Endothelial cell of umbilical vein (primary cell): ENCODE measurements at regions not wholly inside any gene's neighbourhood (a gene's known extent, or its start where the extent isn't known, plus 50 kb on each side); places are given as distances from the start of the nearest gene placed in this dataset.

Source experiments
- BruUV-seq: library from RNA; stranded (reverse); fragments of 400-500 nt; replicated peaks from 2 replicates; lab custom pipeline; 2021; lab: Mats Ljungman, UMichigan
- CTCF ChIA-PET: fragments of 300-600, 350-600 bp; sonication (Branson Sonifier 250); formaldehyde crosslinking; loops from one replicate; lab custom pipeline; 2021; ENCODE audit warnings: antibody characterized with exemption, inconsistent platforms; lab: Charles Lee
- POLR2A ChIA-PET: fragments of 300-600, 350-600 bp; sonication (Branson Sonifier 250); formaldehyde crosslinking; loops from one replicate; lab custom pipeline; 2021; ENCODE audit warnings: antibody characterized with exemption, inconsistent platforms; lab: Charles Lee
- DNase-seq: peaks from one replicate; pipeline ENCODE4 v3.0.0-alpha.2; 2011; ENCODE audit warnings: low read depth, low spot score
- FAIRE-seq: peaks from 2 replicates; lab custom pipeline; 2011; peaks lifted over from hg19 to GRCh38; lab: Jason Lieb, UNC
- H2AFZ ChIP-seq: 2 replicates; pipeline ENCODE4 v1.6.0; 2012; ENCODE audit warnings: low read depth, low read length, control low read depth, inconsistent platforms
- H3K27ac ChIP-seq: 2 replicates; pipeline ENCODE4 v1.5.1; 2011; ENCODE audit warnings: low read depth, mild to moderate bottlenecking, control low read depth, low read length, moderate library complexity; ENCODE audit not compliant: insufficient read depth
- H3K27me3 ChIP-seq, 2 experiments: 2 replicates each; pipeline versions ENCODE4 v1.6.0 to v1.6.1; 2011; ENCODE audit warnings: low read length in 2 of 2, mixed read lengths in 1 of 2; ENCODE audit not compliant: control insufficient read depth in 2 of 2, insufficient read depth in 2 of 2
- H3K36me3 ChIP-seq, 2 experiments: 2 replicates in 1 of 2; 3 replicates in 1 of 2; pipeline ENCODE4 v1.5.1; 2011; ENCODE audit warnings: low read length in 2 of 2, mild to moderate bottlenecking in 1 of 2, moderate library complexity in 1 of 2; ENCODE audit not compliant: control insufficient read depth in 2 of 2, insufficient read depth in 2 of 2; ENCODE audit errors: extremely low read depth in 1 of 2
- H3K4me1 ChIP-seq: 3 replicates; pipeline ENCODE4 v1.5.1; 2011; ENCODE audit warnings: mild to moderate bottlenecking, low read length; ENCODE audit not compliant: control insufficient read depth, insufficient read depth; ENCODE audit errors: extremely low read depth
- H3K4me2 ChIP-seq: 2 replicates; pipeline ENCODE4 v1.6.1; 2011; ENCODE audit warnings: low read length, control low read depth, mixed read lengths; ENCODE audit not compliant: insufficient read depth
- H3K4me3 ChIP-seq, 3 experiments: fragments of 200-600 bp in 1 of 3; sonication (generic), shearing (Covaris generic) in 1 of 3; replicated peaks in 1 of 3; 2 replicates each; pipeline ENCODE4 v1.5.1; 2011 to 2016; ENCODE audit warnings: control low read depth in 3 of 3, low read length in 3 of 3, mild to moderate bottlenecking in 2 of 3, inconsistent platforms in 1 of 3, low read depth in 1 of 3, moderate library complexity in 1 of 3; ENCODE audit not compliant: insufficient read depth in 1 of 3
- H3K79me2 ChIP-seq: 2 replicates; pipeline ENCODE4 v1.6.0; 2012; ENCODE audit warnings: low read length, inconsistent platforms; ENCODE audit not compliant: control insufficient read depth, insufficient read depth
- H3K9ac ChIP-seq: replicated peaks from 2 replicates; pipeline ENCODE3; 2011; ENCODE audit warnings: low read length, control low read depth; ENCODE audit not compliant: insufficient read depth; ENCODE audit errors: extremely low read depth
- H3K9me1 ChIP-seq: replicated peaks from 3 replicates; pipeline ENCODE4 v1.6.0; 2011; ENCODE audit warnings: mild to moderate bottlenecking, low read length; ENCODE audit not compliant: control insufficient read depth, insufficient read depth; ENCODE audit errors: extremely low read depth
- H3K9me3 ChIP-seq: replicated peaks from 2 replicates; pipeline ENCODE4 v1.5.1; 2012; ENCODE audit warnings: low read length, inconsistent platforms; ENCODE audit not compliant: control insufficient read depth, insufficient read depth
- H4K20me1 ChIP-seq: replicated peaks from 2 replicates; pipeline ENCODE3; 2011; ENCODE audit warnings: mild to moderate bottlenecking, low read length; ENCODE audit not compliant: control insufficient read depth, insufficient read depth; ENCODE audit errors: extremely low read depth
- CTCF ChIP-seq, 2 donors: IDR thresholded peaks; 1 replicate in 1 of 2; 2 replicates in 1 of 2; pipeline ENCODE4 v1.5.1; 2011; ENCODE audit warnings: low read length in 2 of 2, mild to moderate bottlenecking in 2 of 2, moderate library complexity in 2 of 2, control low read depth in 1 of 2, inconsistent platforms in 1 of 2, low read depth in 1 of 2; ENCODE audit not compliant: insufficient read depth in 1 of 2; ENCODE audit errors: extremely low read depth in 1 of 2
- EZH2 ChIP-seq: IDR thresholded peaks from 2 replicates; pipeline ENCODE4 v1.6.1; 2012; ENCODE audit warnings: borderline replicate concordance, low read depth, mild to moderate bottlenecking, moderate library complexity, low read length, inconsistent platforms; ENCODE audit not compliant: severe bottlenecking
- FOS ChIP-seq: IDR thresholded peaks from 2 replicates; pipeline ENCODE4 v1.6.1; 2011; ENCODE audit warnings: mild to moderate bottlenecking, low read length, moderate library complexity, borderline replicate concordance; ENCODE audit not compliant: insufficient read depth
- GATA2 ChIP-seq: IDR thresholded peaks from 2 replicates; pipeline ENCODE4 v1.7.0; 2011; ENCODE audit warnings: low read depth, mild to moderate bottlenecking, moderate library complexity, mixed read lengths, low read length; ENCODE audit not compliant: insufficient read length, insufficient read depth
- JUN ChIP-seq: IDR thresholded peaks from 2 replicates; pipeline ENCODE4 v1.6.1; 2011; ENCODE audit warnings: borderline replicate concordance, low read depth; ENCODE audit not compliant: insufficient read length, insufficient read depth
- MAX ChIP-seq: IDR thresholded peaks from 2 replicates; pipeline ENCODE4 v1.6.1; 2011; ENCODE audit not compliant: insufficient read depth, insufficient read length
- MYC ChIP-seq: IDR thresholded peaks from one replicate; pipeline ENCODE4 v1.6.1; 2011; ENCODE audit warnings: mild to moderate bottlenecking, low read depth, low read length
- POLR2A ChIP-seq: IDR thresholded peaks from 2 replicates; pipeline ENCODE4 v1.6.1; 2012; ENCODE audit warnings: low read depth, mild to moderate bottlenecking, control low read depth, low read length
- POLR2AphosphoS5 ChIP-seq: IDR thresholded peaks from 2 replicates; pipeline ENCODE4 v1.6.1; 2012; ENCODE audit warnings: low read depth, mild to moderate bottlenecking, control low read depth, low read length, moderate library complexity; ENCODE audit not compliant: insufficient read depth
- dilution Hi-C: fragments of 300-500 bp; cut with MboI; formaldehyde crosslinking; loops from one replicate; pipeline ENCODE4 v1.15.0; 2019; ENCODE audit warnings: low sequenced_read_pairs; ENCODE audit not compliant: extremely low pct_ligation_motif_present
- intact Hi-C: fragments of 100-400 bp; cut with micrococcal nuclease; formaldehyde crosslinking; loops from one replicate; pipeline ENCODE4 v1.10.0; 2022

GRCh38 chr9:23162789-23163188 lies 663.3 kb downstream of the ELAVL2 start:
- POLR2A ChIA-PET, result no interaction called here
- Histone ChIP-seq H3K36me3 (no peaks in the 10 kb centered on the region), H3K4me2 (no peak overlapping the region), H3K27ac (no peak overlapping the region), H3K9ac (no peak overlapping the region), H3K4me3 (no peak overlapping the region), H3K9me1 (no peaks in the 10 kb centered on the region), H3K79me2 (no peaks in the 10 kb centered on the region), H2AFZ (no peak overlapping the region), H3K4me1 (no peaks in the 10 kb centered on the region), H3K27me3 (no peaks in the 10 kb centered on the region), H4K20me1 (no peaks in the 10 kb centered on the region), H3K9me3 (no peaks in the 10 kb centered on the region)
- DNase-seq, result no peak
- intact Hi-C loops, result no loop called here
- CTCF ChIA-PET, result no interaction called here
- BruUV-seq, result no TSS peak
- FAIRE-seq, result no peak
- TF ChIP-seq GATA2, result no peak
- TF ChIP-seq POLR2AphosphoS5, result no peak
- no peak for TF ChIP-seq MAX
- TF ChIP-seq MYC, result no peak
- TF ChIP-seq FOS, result no peak
- no peak for TF ChIP-seq EZH2
- no peak for TF ChIP-seq CTCF (IDR thresholded peaks at IDR 0.05; ENCODE audit: extremely low read depth in 1 of 2, insufficient read depth in 1 of 2, low read depth in 1 of 2, low read length in 2 of 2)
- no peak for TF ChIP-seq JUN
- no peak for TF ChIP-seq POLR2A
- dilution Hi-C loops, result no loop called here
